HG03039 (cell line): ENCODE measurements at regions not wholly inside any gene's neighbourhood (a gene's known extent, or its start where the extent isn't known, plus 50 kb on each side); places are given as distances from the start of the nearest gene placed in this dataset.

Source experiments
- ATAC-seq: cut with Tn5 transposase; IDR thresholded peaks from one replicate; pipeline ENCODE4 v1.9.1; 2021; ENCODE audit warnings: mild to moderate bottlenecking, moderate library complexity; ENCODE audit not compliant: unreplicated experiment

GRCh38 chrX:109926743-109927662 is 75.9 kb upstream of the TMEM164 start:
- ATAC-seq: no peak

- ATAC-seq: no peak
Observed at GRCh38 chrX:109927663-109928273, 75.1 kb upstream of the TMEM164 start.

DNA sequence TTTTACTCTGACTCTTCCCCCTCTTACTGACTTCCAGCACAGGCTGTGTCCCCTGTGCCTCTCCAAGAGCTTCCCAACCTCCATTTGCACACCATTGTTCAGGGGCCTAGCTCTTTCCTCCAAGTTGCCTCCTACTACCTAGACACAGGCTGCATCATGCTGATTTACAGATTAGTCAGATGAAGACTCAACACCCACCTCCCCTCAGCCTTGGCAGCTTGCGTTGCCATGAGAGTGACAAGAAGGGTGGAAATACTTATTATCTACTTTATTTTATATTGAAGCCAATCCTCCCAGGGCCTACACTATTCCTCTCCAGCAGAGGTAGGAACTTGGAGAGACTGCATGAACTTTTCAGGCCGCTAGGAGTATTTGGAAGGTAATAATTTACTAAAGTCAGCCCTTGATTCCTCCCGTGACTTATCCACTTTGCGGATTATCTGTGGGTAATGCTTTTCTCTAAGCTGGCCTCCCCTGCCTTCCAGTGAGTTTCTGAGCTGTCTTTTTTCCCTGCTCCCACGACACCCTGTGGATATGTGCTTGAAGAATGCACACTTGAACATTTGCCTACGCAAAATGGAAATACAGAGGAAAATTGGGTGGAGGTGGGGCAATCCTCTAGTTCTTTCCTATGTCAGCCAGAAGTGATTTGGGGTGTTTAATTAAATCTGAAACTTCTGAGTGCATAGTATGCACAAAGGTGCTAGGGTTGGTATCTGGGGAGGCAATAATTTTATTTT is 74.1 kb upstream of the TMEM164 start:
- ATAC-seq: no peak

- no peak for ATAC-seq
Observed at GRCh38 chrX:109931677-109932076, 71.2 kb upstream of the TMEM164 start.

GRCh38 chrX:109934434-109934833 is 68.5 kb upstream of the TMEM164 start:
- ATAC-seq: no peak

DNA sequence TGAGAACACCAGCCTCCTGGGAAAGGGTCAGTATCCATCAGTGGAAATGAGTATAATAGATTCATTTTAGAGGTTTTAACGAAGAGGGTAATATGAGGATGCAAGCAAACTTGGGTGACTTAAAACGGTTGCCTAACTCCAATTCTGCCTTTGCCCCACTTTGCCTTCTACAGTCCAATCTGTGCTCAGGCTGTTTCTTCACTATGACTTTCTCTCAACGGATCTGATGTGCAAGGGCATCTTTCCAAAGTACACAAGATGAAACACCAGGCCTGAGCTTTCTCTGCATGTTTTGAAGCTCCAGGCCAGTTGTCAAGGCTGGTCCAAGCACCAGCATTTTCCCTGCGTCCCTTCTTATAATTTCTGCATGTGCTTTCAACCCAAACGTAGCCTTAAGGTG is 68.0 kb upstream of the TMEM164 start:
- ATAC-seq: no peak

DNA sequence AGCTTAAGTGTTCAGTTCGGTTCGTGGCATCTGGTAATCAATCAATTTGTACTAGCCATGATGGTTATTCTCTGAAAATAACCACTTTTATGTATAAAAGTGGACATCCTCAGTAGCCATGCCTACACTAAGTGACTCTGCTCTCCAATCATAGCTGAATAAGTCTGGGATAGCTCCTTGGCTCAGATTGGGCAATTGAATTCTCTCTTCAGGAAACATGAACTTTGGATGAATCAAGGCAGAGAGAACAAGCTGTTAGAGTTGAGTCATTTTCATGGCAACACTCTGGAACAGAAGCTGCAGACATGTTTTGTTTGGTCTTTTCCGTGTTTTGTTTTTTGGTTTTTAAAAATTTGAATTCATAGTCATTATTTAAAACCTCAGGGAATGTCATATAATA is 66.8 kb upstream of the TMEM164 start:
- ATAC-seq: no peak

DNA sequence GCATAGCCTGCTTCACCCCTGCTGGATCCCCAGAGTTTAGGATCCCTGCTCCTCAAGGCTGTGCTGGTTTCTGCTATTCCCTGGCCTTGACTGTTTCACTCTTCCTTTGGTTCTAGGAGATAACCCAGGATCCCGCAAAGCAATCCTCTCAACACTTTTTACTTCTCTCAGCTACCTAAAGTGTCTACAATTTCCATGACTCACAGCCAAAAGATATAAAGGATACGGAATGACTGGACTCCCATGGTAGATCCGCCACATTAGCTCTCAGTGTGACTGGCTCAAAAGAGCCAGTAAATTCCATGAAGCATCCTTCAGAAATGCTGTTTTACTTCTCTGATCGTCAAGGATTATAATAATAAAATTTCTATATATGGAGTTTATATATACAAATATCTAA is 66.3 kb upstream of the TMEM164 start:
- no peak for ATAC-seq

GRCh38 chrX:109939498-109939897 is 63.4 kb upstream of the TMEM164 start:
- ATAC-seq: no peak

GRCh38 chrX:109940411-109940810 is 62.5 kb upstream of the TMEM164 start:
- no peak for ATAC-seq

GRCh38 chrX:109943092-109943739 is 59.7 kb upstream of the TMEM164 start:
- ATAC-seq: no peak

DNA sequence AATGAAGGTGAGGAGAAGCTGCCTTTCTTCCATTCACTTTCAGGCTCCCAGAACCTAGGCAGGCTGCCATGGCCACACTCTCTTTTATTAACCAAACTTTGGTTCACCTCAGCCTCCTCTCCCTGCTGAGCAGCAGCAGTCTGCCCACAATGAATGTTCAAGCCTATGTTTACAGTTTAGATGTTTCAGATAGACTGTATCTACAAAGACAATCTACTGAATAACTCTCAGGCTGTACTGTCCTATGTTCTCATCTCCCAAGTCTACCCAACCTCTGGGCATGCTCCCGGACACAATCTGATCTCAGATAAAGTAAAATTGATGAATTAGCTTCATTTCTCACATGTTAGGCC is 59.2 kb upstream of the TMEM164 start:
- no peak for ATAC-seq

- ATAC-seq: no peak
Observed at GRCh38 chrX:109952050-109952449, 50.9 kb upstream of the TMEM164 start.

DNA sequence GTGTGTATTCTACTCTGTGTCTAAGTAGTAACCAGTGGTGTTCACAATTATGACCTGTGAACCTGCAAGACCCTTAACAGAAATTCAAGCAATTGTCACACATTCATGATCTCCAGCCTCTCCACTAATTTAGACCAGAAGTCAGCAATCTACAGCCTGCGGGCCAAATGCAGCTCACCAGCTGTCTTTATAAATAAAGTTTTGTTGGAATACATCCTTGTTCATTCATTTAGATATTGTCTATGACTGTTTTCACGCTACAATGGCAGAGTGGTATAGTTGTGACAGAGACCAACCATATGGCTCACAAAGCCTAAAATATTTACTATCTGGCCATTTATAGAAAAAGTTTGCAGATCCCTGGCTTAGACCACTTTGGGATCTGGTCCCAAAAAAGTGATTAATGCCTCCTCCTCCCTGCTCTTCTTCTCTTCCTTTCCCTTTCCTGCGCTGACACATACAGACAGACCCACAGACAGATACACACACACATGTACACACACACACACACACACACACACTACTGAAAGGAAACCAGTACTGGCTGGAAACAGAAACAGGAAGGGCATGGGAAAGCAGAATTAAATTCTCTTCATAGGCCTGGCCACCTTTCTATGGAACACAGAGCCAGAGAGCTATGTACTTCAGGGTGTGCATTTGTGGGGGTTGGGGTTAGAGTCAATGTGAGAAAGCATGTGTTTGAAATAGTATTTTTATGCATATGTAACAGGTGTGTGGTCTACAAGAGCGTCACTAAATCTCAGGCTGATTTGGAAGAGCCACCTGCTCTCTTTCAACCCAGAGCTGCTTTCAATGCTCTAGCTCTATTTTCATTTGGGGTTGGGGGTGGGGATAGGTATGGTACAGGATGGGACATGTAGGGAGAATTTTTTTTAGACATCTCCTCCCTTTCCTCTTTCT is 49.7 kb upstream of the TMEM164 start:
- peak; percentile 86 for ATAC-seq
